ENCODE measurements at regions not wholly inside any gene's neighbourhood (a gene's known extent, or its start where the extent isn't known, plus 50 kb on each side); places are given as distances from the start of the nearest gene placed in this dataset.

DNA sequence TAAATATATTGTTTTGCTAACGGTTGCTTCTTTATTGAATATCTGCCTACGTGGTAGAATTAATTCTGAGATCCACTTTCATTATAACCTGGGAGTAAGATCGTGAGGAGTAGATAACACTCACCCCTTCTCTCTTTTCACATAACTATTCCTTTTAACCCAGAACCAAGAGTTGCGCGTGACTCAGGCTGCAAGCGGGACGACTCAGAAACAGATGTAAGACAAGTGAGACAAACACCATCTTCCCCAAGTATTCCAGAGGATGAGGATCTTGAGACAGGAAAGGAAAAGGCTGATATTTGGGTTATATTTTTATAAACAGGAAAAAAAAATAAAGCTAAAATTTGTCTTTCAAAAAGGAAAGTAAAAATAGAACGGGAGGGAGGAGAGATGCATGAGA, 318.8 kb upstream of the NOCT start:
- TF ChIP-seq EZH2 (IDR thresholded peaks at IDR 0.05; ENCODE audit: low read length) = no peak
- TF ChIP-seq, protein P1, sequence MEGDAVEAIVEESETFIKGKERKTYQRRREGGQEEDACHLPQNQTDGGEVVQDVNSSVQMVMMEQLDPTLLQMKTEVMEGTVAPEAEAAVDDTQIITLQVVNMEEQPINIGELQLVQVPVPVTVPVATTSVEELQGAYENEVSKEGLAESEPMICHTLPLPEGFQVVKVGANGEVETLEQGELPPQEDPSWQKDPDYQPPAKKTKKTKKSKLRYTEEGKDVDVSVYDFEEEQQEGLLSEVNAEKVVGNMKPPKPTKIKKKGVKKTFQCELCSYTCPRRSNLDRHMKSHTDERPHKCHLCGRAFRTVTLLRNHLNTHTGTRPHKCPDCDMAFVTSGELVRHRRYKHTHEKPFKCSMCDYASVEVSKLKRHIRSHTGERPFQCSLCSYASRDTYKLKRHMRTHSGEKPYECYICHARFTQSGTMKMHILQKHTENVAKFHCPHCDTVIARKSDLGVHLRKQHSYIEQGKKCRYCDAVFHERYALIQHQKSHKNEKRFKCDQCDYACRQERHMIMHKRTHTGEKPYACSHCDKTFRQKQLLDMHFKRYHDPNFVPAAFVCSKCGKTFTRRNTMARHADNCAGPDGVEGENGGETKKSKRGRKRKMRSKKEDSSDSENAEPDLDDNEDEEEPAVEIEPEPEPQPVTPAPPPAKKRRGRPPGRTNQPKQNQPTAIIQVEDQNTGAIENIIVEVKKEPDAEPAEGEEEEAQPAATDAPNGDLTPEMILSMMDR (optimal IDR thresholded peaks at IDR 0.05 in 1 of 3, IDR thresholded peaks at IDR 0.05 in 1 of 3, conservative IDR thresholded peaks at IDR 0.05 in 1 of 3; ENCODE audit: extremely low read depth in 1 of 3, insufficient read depth in 2 of 3, low read length in 3 of 3) = no peak
